ENCODE measurements at regions not wholly inside any gene's neighbourhood (a gene's known extent, or its start where the extent isn't known, plus 50 kb on each side); places are given as distances from the start of the nearest gene placed in this dataset.
A peak's percentile ranks its signal among the peaks of the same experiment; 100 is the strongest.
"Not testable (repeated sequence)": the region's sequence is repeated elsewhere in the genome, so short reads cannot be mapped to it uniquely, and the experiment has no call there.

GRCh38 chr1:101124405-101124804, 98.8 kb upstream of the DPH5 start:
- no peak for DNase-seq (ENCODE audit: low read depth)

GRCh38 chr1:101123904-101124303, 98.3 kb upstream of the DPH5 start:
- DNase-seq (ENCODE audit: low read depth): not testable (repeated sequence)

- DNase-seq (ENCODE audit: low read depth): no peak
Measured at GRCh38 chr1:101122452-101123166, 97.0 kb upstream of the DPH5 start.

GRCh38 chr1:101121975-101122374, 96.4 kb upstream of the DPH5 start:
- DNase-seq (ENCODE audit: low read depth): no peak

GRCh38 chr1:101121504-101121903, 95.9 kb upstream of the DPH5 start:
- no peak for DNase-seq (ENCODE audit: low read depth)

GRCh38 chr1:101120868-101121267, 95.3 kb upstream of the DPH5 start:
- no peak for DNase-seq (ENCODE audit: low read depth)

- DNase-seq (ENCODE audit: low read depth): no peak
Measured at GRCh38 chr1:101119289-101119688, 93.7 kb upstream of the DPH5 start.

GRCh38 chr1:101116006-101116405, 90.4 kb upstream of the DPH5 start:
- DNase-seq (ENCODE audit: low read depth): no peak

- no peak for DNase-seq (ENCODE audit: low read depth)
Measured at GRCh38 chr1:101115112-101115511, 89.5 kb upstream of the DPH5 start.

- not testable (repeated sequence) for DNase-seq (ENCODE audit: low read depth)
Measured at GRCh38 chr1:101114128-101114527, 88.5 kb upstream of the DPH5 start.

GRCh38 chr1:101112051-101112780, 86.6 kb upstream of the DPH5 start:
- DNase-seq (ENCODE audit: low read depth): no peak

GRCh38 chr1:101111461-101111860, 85.9 kb upstream of the DPH5 start:
- no peak for DNase-seq (ENCODE audit: low read depth)

GRCh38 chr1:101109791-101110190, 84.2 kb upstream of the DPH5 start:
- no peak for DNase-seq (ENCODE audit: low read depth)

GRCh38 chr1:101108111-101108500, 82.5 kb upstream of the DPH5 start:
- DNase-seq (ENCODE audit: low read depth): no peak

- no peak for DNase-seq (ENCODE audit: low read depth)
Measured at GRCh38 chr1:101107496-101108110, 82.0 kb upstream of the DPH5 start.

- no peak for DNase-seq (ENCODE audit: low read depth)
Measured at GRCh38 chr1:101105877-101106276, 80.3 kb upstream of the DPH5 start.

GRCh38 chr1:101102426-101103156, 77.0 kb upstream of the DPH5 start:
- DNase-seq (ENCODE audit: low read depth): no peak

- peak; percentile 25 for DNase-seq (ENCODE audit: low read depth)
Measured at GRCh38 chr1:101101360-101101759, 75.8 kb upstream of the DPH5 start.

GRCh38 chr1:101100674-101101073, 75.1 kb upstream of the DPH5 start:
- DNase-seq (ENCODE audit: low read depth): no peak

GRCh38 chr1:101098907-101099306, 73.3 kb upstream of the DPH5 start:
- no peak for DNase-seq (ENCODE audit: low read depth)

- DNase-seq (ENCODE audit: low read depth): no peak
Measured at GRCh38 chr1:101098327-101098726, 72.7 kb upstream of the DPH5 start.

Measured in HT1080 (cell line).